DOHH2 (cell line): ENCODE measurements at regions not wholly inside any gene's neighbourhood (a gene's known extent, or its start where the extent isn't known, plus 50 kb on each side); places are given as distances from the start of the nearest gene placed in this dataset.

Experiments
- CTCF ChIP-seq: fragments of 200-600 bp; sonication (generic); IDR thresholded peaks from one replicate; pipeline ENCODE4 v1.5.1; 2014; ENCODE audit warnings: antibody characterized with exemption, mild to moderate bottlenecking, low read depth, low read length; ENCODE audit not compliant: poor library complexity, severe bottlenecking
- EZH2phosphoT487 ChIP-seq: fragments of 200-600 bp; sonication (generic); IDR thresholded peaks from 2 replicates; pipeline ENCODE4 v1.6.1; 2017; ENCODE audit warnings: borderline replicate concordance, mild to moderate bottlenecking, antibody characterized with exemption, low read length, moderate library complexity, mixed read lengths

- TF ChIP-seq CTCF (no peak), EZH2phosphoT487 (no peak)
Measured at GRCh38 chr2:66217039-66217585, 217.8 kb upstream of the MEIS1 start.
